HCT116 (cell line): ENCODE measurements at regions not wholly inside any gene's neighbourhood (a gene's known extent, or its start where the extent isn't known, plus 50 kb on each side); places are given as distances from the start of the nearest gene placed in this dataset.

Experiments
- ATAC-seq: fragments of 200-7000 bp; cut with Tn5 transposase; 2 replicates; pipeline ENCODE4 v1.9.1; 2020; ENCODE audit warnings: mild to moderate bottlenecking, moderate library complexity
- BruUV-seq: library from RNA; stranded (reverse); fragments of 400-500 nt; replicated peaks from 2 replicates; lab custom pipeline; 2021; lab: Mats Ljungman, UMichigan
- CTCF ChIA-PET: fragments of 300-600 bp; sonication (Branson Sonifier 250); formaldehyde crosslinking; loops from one replicate; lab custom pipeline; 2021; ENCODE audit warnings: antibody characterized with exemption; lab: Charles Lee
- POLR2A ChIA-PET: fragments of 300-600, 350-600 bp; sonication (Branson Sonifier 250); formaldehyde crosslinking; loops from one replicate; lab custom pipeline; 2021; ENCODE audit warnings: antibody characterized with exemption; lab: Charles Lee
- RAD21 ChIA-PET, 2 experiments: fragments of 300-600 bp; sonication (Branson Sonifier 250); formaldehyde crosslinking; loops; one replicate each; lab custom pipeline; 2023; ENCODE audit warnings: low total read pairs in 2 of 2; ENCODE audit not compliant: uncharacterized antibody in 2 of 2, unreplicated experiment in 2 of 2, low non-redundant PET in 1 of 2; lab: Charles Lee
- DNase-seq: peaks from one replicate; pipeline ENCODE4 v3.0.0-alpha.2; 2010; ENCODE audit warnings: low read depth, low spot score
- H2AFZ ChIP-seq: fragments of 200-600 bp; shearing (Covaris generic), sonication (generic); 2 replicates; pipeline ENCODE4 v1.6.1; 2017; ENCODE audit warnings: low read depth, mixed run types, mixed read lengths, antibody characterized with exemption, low read length; ENCODE audit not compliant: poor library complexity, severe bottlenecking
- H3K27ac ChIP-seq: 2 replicates; pipeline ENCODE4 v1.5.1; 2012; ENCODE audit warnings: low read depth, low read length
- H3K27me3 ChIP-seq: fragments of 200-600 bp; sonication (generic); 2 replicates; pipeline ENCODE4 v1.6.1; 2016; ENCODE audit warnings: mixed run types, low read length, mixed read lengths; ENCODE audit not compliant: insufficient read depth
- H3K36me3 ChIP-seq, 2 experiments: fragments of 200-500 bp in 1 of 2; fragments of 200-600 bp in 1 of 2; sonication (Bioruptor generic) in 1 of 2; sonication (generic) in 1 of 2; 2 replicates each; pipeline versions ENCODE4 v1.5.1 to v1.6.1; 2014 to 2016; ENCODE audit warnings: low read length in 2 of 2, inconsistent platforms in 1 of 2, mixed read lengths in 1 of 2, mixed run types in 1 of 2; ENCODE audit not compliant: insufficient read depth in 2 of 2, control insufficient read depth in 1 of 2
- H3K4me1 ChIP-seq, 2 experiments: fragments of 200-600 bp in 1 of 2; sonication (generic) in 1 of 2; 2 replicates each; pipeline versions ENCODE4 v1.5.1 to v1.6.1; 2012 to 2017; ENCODE audit warnings: low read length in 2 of 2, inconsistent platforms in 1 of 2, mild to moderate bottlenecking in 1 of 2, mixed read lengths in 1 of 2, mixed run types in 1 of 2, moderate library complexity in 1 of 2; ENCODE audit not compliant: insufficient read depth in 2 of 2, control insufficient read depth in 1 of 2
- H3K4me2 ChIP-seq: fragments of 200-600 bp; sonication (generic); 2 replicates; pipeline ENCODE4 v1.6.1; 2017; ENCODE audit warnings: mixed run types, low read length, mixed read lengths
- H3K4me3 ChIP-seq, 2 experiments: fragments of 200-600 bp in 1 of 2; sonication (generic) in 1 of 2; replicated peaks in 1 of 2; 2 replicates each; pipeline ENCODE4 v1.5.1; 2011 to 2016; ENCODE audit warnings: low read length in 2 of 2, control low read depth in 1 of 2, low read depth in 1 of 2, mild to moderate bottlenecking in 1 of 2, mixed read lengths in 1 of 2, mixed run types in 1 of 2
- H3K79me2 ChIP-seq: fragments of 200-600 bp; sonication (generic); 2 replicates; pipeline ENCODE4 v1.6.1; 2017; ENCODE audit warnings: mild to moderate bottlenecking, mixed run types, low read length, moderate library complexity, mixed read lengths; ENCODE audit not compliant: insufficient read depth
- H3K9ac ChIP-seq: fragments of 200-600 bp; sonication (generic); 2 replicates; pipeline ENCODE4 v1.6.1; 2016; ENCODE audit warnings: low read length, mixed read lengths
- H3K9me2 ChIP-seq: fragments of 200-600 bp; sonication (generic), shearing (Covaris generic); 2 replicates; pipeline ENCODE4 v1.6.1; 2017; ENCODE audit warnings: mixed run types, mild to moderate bottlenecking, moderate library complexity; ENCODE audit not compliant: insufficient read depth
- H3K9me3 ChIP-seq, 2 experiments: fragments of 200-500 bp in 1 of 2; fragments of 200-600 bp in 1 of 2; sonication (Bioruptor generic) in 1 of 2; sonication (generic) in 1 of 2; 2 replicates each; pipeline ENCODE4 v1.6.1; 2014 to 2017; ENCODE audit warnings: low read length in 2 of 2, mixed read lengths in 2 of 2, inconsistent platforms in 1 of 2, low read depth in 1 of 2, mild to moderate bottlenecking in 1 of 2, mixed run types in 1 of 2, moderate library complexity in 1 of 2; ENCODE audit not compliant: control insufficient read depth in 1 of 2, insufficient read depth in 1 of 2
- H4K20me1 ChIP-seq: fragments of 200-600 bp; sonication (generic), shearing (Covaris generic); 2 replicates; pipeline ENCODE4 v1.6.1; 2017; ENCODE audit warnings: mixed run types, mild to moderate bottlenecking, moderate library complexity; ENCODE audit not compliant: insufficient read depth
- CEBPB ChIP-seq: IDR thresholded peaks from 2 replicates; pipeline ENCODE4 v1.6.1; 2012; ENCODE audit warnings: low read depth
- CTCF ChIP-seq, 3 experiments: fragments of 200-600 bp in 1 of 3; sonication (generic) in 1 of 3; IDR thresholded peaks in 2 of 3; conservative IDR thresholded peaks in 1 of 3; 2 replicates each; pipeline ENCODE4 v1.5.1; 2012 to 2017; ENCODE audit warnings: low read depth in 2 of 3, low read length in 2 of 3, antibody characterized with exemption in 1 of 3, borderline replicate concordance in 1 of 3, control low read depth in 1 of 3, mild to moderate bottlenecking in 1 of 3, mixed read lengths in 1 of 3, mixed run types in 1 of 3, moderate library complexity in 1 of 3; ENCODE audit not compliant: insufficient read depth in 1 of 3
- EZH2phosphoT487 ChIP-seq: fragments of 200-600 bp; IDR thresholded peaks from 2 replicates; pipeline ENCODE4 v1.6.1; 2018; ENCODE audit warnings: antibody characterized with exemption, borderline replicate concordance
- FOSL1 ChIP-seq: IDR thresholded peaks from 2 replicates; pipeline ENCODE4 v1.6.1; 2012; ENCODE audit warnings: low read depth
- JUND ChIP-seq: IDR thresholded peaks from 2 replicates; pipeline ENCODE4 v1.6.1; 2012
- MAX ChIP-seq: IDR thresholded peaks from 2 replicates; pipeline ENCODE4 v1.6.1; 2012
- POLR2A ChIP-seq: IDR thresholded peaks from 2 replicates; pipeline ENCODE4 v1.7.0; 2011; ENCODE audit warnings: borderline replicate concordance; ENCODE audit not compliant: insufficient read depth, insufficient read length; ENCODE audit errors: extremely low read depth
- RAD21 ChIP-seq: IDR thresholded peaks from 2 replicates; pipeline ENCODE4 v1.6.1; 2012; ENCODE audit warnings: low read depth, mild to moderate bottlenecking
- REST ChIP-seq: IDR thresholded peaks from 2 replicates; pipeline ENCODE4 v1.6.1; 2012; ENCODE audit warnings: low read depth
- TCF7L2 ChIP-seq: IDR thresholded peaks from 2 replicates; pipeline ENCODE4 v1.7.0; 2011; ENCODE audit warnings: borderline replicate concordance, inconsistent platforms; ENCODE audit not compliant: insufficient read depth, insufficient read length; ENCODE audit errors: extremely low read depth
- YY1 ChIP-seq: IDR thresholded peaks from 2 replicates; pipeline ENCODE4 v1.6.1; 2011; ENCODE audit warnings: low read length, low read depth, moderate library complexity, mild to moderate bottlenecking; ENCODE audit not compliant: insufficient replicate concordance; ENCODE audit errors: extremely low read depth
- ZFX ChIP-seq: fragments of 450-650 bp; IDR thresholded peaks from 2 replicates; pipeline ENCODE4 v1.6.1; 2017
- intact Hi-C: fragments of 100-400 bp; cut with micrococcal nuclease; formaldehyde crosslinking; loops from 2 replicates; pipeline ENCODE4 v1.10.0; 2022

- H3K9me3 ChIP-seq: no peaks in the 10 kb centered on the region
- intact Hi-C loops: no loop called here
- no peak for ATAC-seq
- TF ChIP-seq EZH2phosphoT487 (no peak), RAD21 (no peak), TCF7L2 (no peak), FOSL1 (no peak), MAX (no peak), POLR2A (no peak), CEBPB (no peak), REST (no peak), JUND (no peak), CTCF (IDR thresholded peaks at IDR 0.05 in 2 of 3, conservative IDR thresholded peaks at IDR 0.05 in 1 of 3; ENCODE audit: borderline replicate concordance in 1 of 3, insufficient read depth in 1 of 3, low read depth in 2 of 3, low read length in 2 of 3) (no peak), ZFX (no peak), YY1 (no peak)
- TF ChIP-seq, all 23 proteins: peak for 0
- Histone ChIP-seq H3K27ac (no peak overlapping the region), H3K4me2 (no peak overlapping the region), H3K27me3 (no peaks in the 10 kb centered on the region), H3K4me1 (peaks cover 31 to 49% of the 10 kb centered on the region in 2 experiments), H3K4me3 (no peak overlapping the region), H3K79me2 (no peaks in the 10 kb centered on the region), H3K36me3 (no peaks in the 10 kb centered on the region), H4K20me1 (no peaks in the 10 kb centered on the region), H3K9ac (no peak overlapping the region), H2AFZ (no peak overlapping the region), H3K9me2 (no peaks in the 10 kb centered on the region)
- ChIA-PET RAD21 (no interaction called here), POLR2A (no interaction called here), CTCF (no interaction called here)
- BruUV-seq: no TSS peak
- no peak for DNase-seq
Observed at GRCh38 chr3:127040216-127040615, 57.3 kb downstream of the PLXNA1 start.
